ENCODE measurements at regions not wholly inside any gene's neighbourhood (a gene's known extent, or its start where the extent isn't known, plus 50 kb on each side); places are given as distances from the start of the nearest gene placed in this dataset.
"Not testable (repeated sequence)": the region's sequence is repeated elsewhere in the genome, so short reads cannot be mapped to it uniquely, and the experiment has no call there.

- H3K9me3 Mint-ChIP-seq; H4K20me1 ChIP-seq (ENCODE audit: insufficient read depth, low read length); H3K36me3 Mint-ChIP-seq; H3K4me3 ChIP-seq (replicated peaks in 1 of 3; ENCODE audit: low read depth in 2 of 3, low read length in 3 of 3); H3K4me1 Mint-ChIP-seq; H3K4me1 ChIP-seq (ENCODE audit: control insufficient read depth in 1 of 2, insufficient read depth in 2 of 2, low read length in 2 of 2); H3K27ac ChIP-seq (ENCODE audit: low read depth in 1 of 2, low read length in 2 of 2); H3K27me3 ChIP-seq (ENCODE audit: control insufficient read depth in 2 of 2, insufficient read depth in 2 of 2, low read length in 2 of 2); H3K79me2 ChIP-seq (ENCODE audit: insufficient read depth, low read length); intact Hi-C loops (cut with micrococcal nuclease); H3K9me3 ChIP-seq (replicated peaks in 1 of 2; ENCODE audit: control insufficient read depth in 1 of 2, insufficient read depth in 1 of 2, low read length in 2 of 2); H3K36me3 ChIP-seq (replicated peaks in 1 of 2; ENCODE audit: control insufficient read depth in 1 of 2, insufficient read depth in 2 of 2, low read length in 2 of 2); H3K4me2 ChIP-seq (replicated peaks; ENCODE audit: extremely low read depth, low read length, poor library complexity, severe bottlenecking); DNase-seq; H3K27ac Mint-ChIP-seq; H3K4me3 Mint-ChIP-seq; H3K9ac ChIP-seq (ENCODE audit: insufficient read depth, low read length, poor library complexity, severe bottlenecking); H3K27me3 Mint-ChIP-seq (ENCODE audit: low read depth in 3 of 3); H2AFZ ChIP-seq (ENCODE audit: insufficient read depth, low read depth, low read length, poor library complexity, severe bottlenecking): not testable (repeated sequence)
- WGBS (ENCODE audit: insufficient coverage): no CpG with 5 or more reads among the region's 2 CpGs
Observed at GRCh38 chr16:15247971-15248370, 130.1 kb downstream of the NPIPA5 start.

GRCh38 chr16:15236674-15237323, 141.3 kb downstream of the NPIPA5 start:
- H3K9me3 ChIP-seq (replicated peaks in 1 of 2; ENCODE audit: control insufficient read depth in 1 of 2, insufficient read depth in 1 of 2, low read length in 2 of 2); H3K27ac ChIP-seq (ENCODE audit: low read depth in 1 of 2, low read length in 2 of 2); H3K4me3 ChIP-seq (replicated peaks in 1 of 3; ENCODE audit: low read depth in 2 of 3, low read length in 3 of 3); H3K27ac Mint-ChIP-seq; H3K27me3 Mint-ChIP-seq (ENCODE audit: low read depth in 3 of 3); H3K79me2 ChIP-seq (ENCODE audit: insufficient read depth, low read length); H3K9me3 Mint-ChIP-seq; H4K20me1 ChIP-seq (ENCODE audit: insufficient read depth, low read length); H2AFZ ChIP-seq (ENCODE audit: insufficient read depth, low read depth, low read length, poor library complexity, severe bottlenecking); DNase-seq; H3K4me3 Mint-ChIP-seq; H3K36me3 ChIP-seq (replicated peaks in 1 of 2; ENCODE audit: control insufficient read depth in 1 of 2, insufficient read depth in 2 of 2, low read length in 2 of 2); H3K27me3 ChIP-seq (ENCODE audit: control insufficient read depth in 2 of 2, insufficient read depth in 2 of 2, low read length in 2 of 2); H3K4me1 ChIP-seq (ENCODE audit: control insufficient read depth in 1 of 2, insufficient read depth in 2 of 2, low read length in 2 of 2); intact Hi-C loops (cut with micrococcal nuclease); H3K9ac ChIP-seq (ENCODE audit: insufficient read depth, low read length, poor library complexity, severe bottlenecking); H3K4me2 ChIP-seq (replicated peaks; ENCODE audit: extremely low read depth, low read length, poor library complexity, severe bottlenecking); H3K36me3 Mint-ChIP-seq; H3K4me1 Mint-ChIP-seq: not testable (repeated sequence)
- no CpG with 5 or more reads among the region's 3 CpGs for WGBS (ENCODE audit: insufficient coverage)

GRCh38 chr16:15235140-15235539, 141.1 kb upstream of the RRN3 start:
- H4K20me1 ChIP-seq (ENCODE audit: insufficient read depth, low read length); H3K4me3 Mint-ChIP-seq; H3K27me3 Mint-ChIP-seq (ENCODE audit: low read depth in 3 of 3); H3K27ac Mint-ChIP-seq; H3K27me3 ChIP-seq (ENCODE audit: control insufficient read depth in 2 of 2, insufficient read depth in 2 of 2, low read length in 2 of 2); H3K4me1 Mint-ChIP-seq; H3K36me3 ChIP-seq (replicated peaks in 1 of 2; ENCODE audit: control insufficient read depth in 1 of 2, insufficient read depth in 2 of 2, low read length in 2 of 2); DNase-seq; H3K9me3 ChIP-seq (replicated peaks in 1 of 2; ENCODE audit: control insufficient read depth in 1 of 2, insufficient read depth in 1 of 2, low read length in 2 of 2); H3K36me3 Mint-ChIP-seq; H3K9ac ChIP-seq (ENCODE audit: insufficient read depth, low read length, poor library complexity, severe bottlenecking); H3K4me2 ChIP-seq (replicated peaks; ENCODE audit: extremely low read depth, low read length, poor library complexity, severe bottlenecking); H3K27ac ChIP-seq (ENCODE audit: low read depth in 1 of 2, low read length in 2 of 2); H3K79me2 ChIP-seq (ENCODE audit: insufficient read depth, low read length); H3K4me1 ChIP-seq (ENCODE audit: control insufficient read depth in 1 of 2, insufficient read depth in 2 of 2, low read length in 2 of 2); H2AFZ ChIP-seq (ENCODE audit: insufficient read depth, low read depth, low read length, poor library complexity, severe bottlenecking); intact Hi-C loops (cut with micrococcal nuclease); H3K4me3 ChIP-seq (replicated peaks in 1 of 3; ENCODE audit: low read depth in 2 of 3, low read length in 3 of 3); H3K9me3 Mint-ChIP-seq: not testable (repeated sequence)
- no CpG with 5 or more reads among the region's 5 CpGs for WGBS (ENCODE audit: insufficient coverage)

- H3K27ac Mint-ChIP-seq; H2AFZ ChIP-seq (ENCODE audit: insufficient read depth, low read depth, low read length, poor library complexity, severe bottlenecking); H3K36me3 ChIP-seq (replicated peaks in 1 of 2; ENCODE audit: control insufficient read depth in 1 of 2, insufficient read depth in 2 of 2, low read length in 2 of 2); intact Hi-C loops (cut with micrococcal nuclease); H3K27me3 ChIP-seq (ENCODE audit: control insufficient read depth in 2 of 2, insufficient read depth in 2 of 2, low read length in 2 of 2); H4K20me1 ChIP-seq (ENCODE audit: insufficient read depth, low read length); H3K4me1 ChIP-seq (ENCODE audit: control insufficient read depth in 1 of 2, insufficient read depth in 2 of 2, low read length in 2 of 2); H3K4me3 Mint-ChIP-seq; H3K27ac ChIP-seq (ENCODE audit: low read depth in 1 of 2, low read length in 2 of 2); H3K4me3 ChIP-seq (replicated peaks in 1 of 3; ENCODE audit: low read depth in 2 of 3, low read length in 3 of 3); H3K9me3 ChIP-seq (replicated peaks in 1 of 2; ENCODE audit: control insufficient read depth in 1 of 2, insufficient read depth in 1 of 2, low read length in 2 of 2); H3K4me1 Mint-ChIP-seq; H3K9ac ChIP-seq (ENCODE audit: insufficient read depth, low read length, poor library complexity, severe bottlenecking); DNase-seq; H3K9me3 Mint-ChIP-seq; H3K4me2 ChIP-seq (replicated peaks; ENCODE audit: extremely low read depth, low read length, poor library complexity, severe bottlenecking); H3K79me2 ChIP-seq (ENCODE audit: insufficient read depth, low read length); H3K27me3 Mint-ChIP-seq (ENCODE audit: low read depth in 3 of 3); H3K36me3 Mint-ChIP-seq: not testable (repeated sequence)
- no CpG with 5 or more reads among the region's 9 CpGs for WGBS (ENCODE audit: insufficient coverage)
Observed at GRCh38 chr16:15234702-15235101, 140.6 kb upstream of the RRN3 start.
